HEK293 (cell line): ENCODE measurements at regions not wholly inside any gene's neighbourhood (a gene's known extent, or its start where the extent isn't known, plus 50 kb on each side); places are given as distances from the start of the nearest gene placed in this dataset.

Experiments used
- CTCF ChIA-PET: fragments of 350-600 bp; formaldehyde crosslinking; extraction: SDS; loops from one replicate; lab custom pipeline; 2021; ENCODE audit warnings: antibody characterized with exemption; lab: Yijun Ruan, JAX
- POLR2A ChIA-PET: fragments of 300-600 bp; formaldehyde crosslinking; extraction: SDS; loops from one replicate; lab custom pipeline; 2020; ENCODE audit warnings: antibody characterized with exemption, inconsistent platforms; lab: Yijun Ruan, JAX
- H3K27ac ChIP-seq: fragments of 200-500 bp; sonication (Bioruptor generic); 2 replicates; pipeline ENCODE4 v1.5.1; 2014; ENCODE audit warnings: low read depth, low read length, control low read depth, inconsistent platforms; ENCODE audit errors: extremely low read depth
- H3K36me3 ChIP-seq, 2 experiments: fragments of 200-500 bp in 1 of 2; sonication (Bioruptor generic) in 1 of 2; 1 replicate in 1 of 2; 2 replicates in 1 of 2; pipeline ENCODE4 v1.5.1; 2014 to 2017; ENCODE audit warnings: inconsistent platforms in 2 of 2, low read length in 2 of 2; ENCODE audit not compliant: control insufficient read depth in 2 of 2, insufficient read depth in 1 of 2
- H3K4me1 ChIP-seq: fragments of 200-500 bp; sonication (Bioruptor generic); 2 replicates; pipeline ENCODE4 v1.5.1; 2014; ENCODE audit warnings: mild to moderate bottlenecking, low read length, inconsistent platforms; ENCODE audit not compliant: control insufficient read depth, insufficient read depth
- H3K4me3 ChIP-seq: 2 replicates; pipeline ENCODE4 v1.5.1; 2011; ENCODE audit warnings: low read depth, mild to moderate bottlenecking, control low read depth, low read length, moderate library complexity
- H3K9me3 ChIP-seq: fragments of 200-500 bp; sonication (Bioruptor generic); 2 replicates; pipeline ENCODE4 v1.5.1; 2014; ENCODE audit warnings: low read depth, low read length, inconsistent platforms; ENCODE audit not compliant: control insufficient read depth, insufficient read depth
- HOXA7 ChIP-seq: sonication (generic); formaldehyde crosslinking; IDR thresholded peaks from 2 replicates; pipeline ENCODE4 v1.8.1; 2022; ENCODE audit warnings: missing genetic modification reagents, borderline replicate concordance
- SCRT1 ChIP-seq: fragments of 450-650 bp; formaldehyde crosslinking; IDR thresholded peaks from 2 replicates; pipeline ENCODE4 v1.5.1; 2016; ENCODE audit warnings: missing biosample characterization, missing genetic modification characterization, borderline replicate concordance
- TCF7L2 ChIP-seq: IDR thresholded peaks from 2 replicates; pipeline ENCODE4 v1.6.1; 2011; ENCODE audit warnings: low read depth, mild to moderate bottlenecking, inconsistent platforms, low read length, moderate library complexity, borderline replicate concordance
- ZBTB10 ChIP-seq: fragments of 450-650 bp; formaldehyde crosslinking; IDR thresholded peaks from 2 replicates; pipeline ENCODE4 v1.5.1; 2016; ENCODE audit warnings: missing biosample characterization, missing genetic modification characterization
- ZFHX2 ChIP-seq: fragments of 450-650 bp; formaldehyde crosslinking; conservative IDR thresholded peaks from 2 replicates; pipeline ENCODE4 v1.5.1; 2016; ENCODE audit warnings: missing biosample characterization, missing genetic modification characterization
- ZIC2 ChIP-seq: fragments of 450-650 bp; formaldehyde crosslinking; IDR thresholded peaks from 2 replicates; pipeline ENCODE4 v1.5.1; 2016; ENCODE audit warnings: missing biosample characterization, missing genetic modification characterization
- ZNF112 ChIP-seq: fragments of 450-650 bp; formaldehyde crosslinking; IDR thresholded peaks from 2 replicates; pipeline ENCODE4 v1.5.0; 2017; ENCODE audit warnings: missing biosample characterization, missing genetic modification characterization
- ZNF341 ChIP-seq: fragments of 450-650 bp; formaldehyde crosslinking; IDR thresholded peaks from 2 replicates; pipeline ENCODE4; 2016; ENCODE audit warnings: low read depth, missing biosample characterization, missing genetic modification characterization
- ZNF404 ChIP-seq: fragments of 450-650 bp; formaldehyde crosslinking; IDR thresholded peaks from 2 replicates; pipeline ENCODE4 v1.5.1; 2017; ENCODE audit warnings: missing biosample characterization, missing genetic modification characterization
- ZNF529 ChIP-seq: fragments of 450-650 bp; formaldehyde crosslinking; IDR thresholded peaks from 2 replicates; pipeline ENCODE4 v1.5.1; 2017; ENCODE audit warnings: missing genetic modification characterization, missing biosample characterization; ENCODE audit not compliant: insufficient replicate concordance
- ZNF560 ChIP-seq: fragments of 450-650 bp; formaldehyde crosslinking; IDR thresholded peaks from 2 replicates; pipeline ENCODE4 v1.5.1; 2017; ENCODE audit warnings: missing biosample characterization, missing genetic modification characterization, borderline replicate concordance
- ZNF701 ChIP-seq: fragments of 450-650 bp; formaldehyde crosslinking; IDR thresholded peaks from 2 replicates; pipeline ENCODE4 v1.5.1; 2016; ENCODE audit warnings: missing biosample characterization, missing genetic modification characterization
- ZNF76 ChIP-seq: fragments of 450-650 bp; formaldehyde crosslinking; IDR thresholded peaks from 2 replicates; pipeline ENCODE4; 2016; ENCODE audit warnings: low read depth, missing biosample characterization, missing genetic modification characterization, borderline replicate concordance
- ZNF792 ChIP-seq: fragments of 450-650 bp; formaldehyde crosslinking; IDR thresholded peaks from 2 replicates; pipeline ENCODE4 v1.5.1; 2016; ENCODE audit warnings: missing biosample characterization, missing genetic modification characterization
- ZNF830 ChIP-seq: fragments of 450-650 bp; IDR thresholded peaks from 2 replicates; pipeline ENCODE4 v1.5.0; 2018; ENCODE audit warnings: missing biosample characterization, missing genetic modification characterization, low read depth, mild to moderate bottlenecking, moderate library complexity
- ZNF843 ChIP-seq: fragments of 450-650 bp; formaldehyde crosslinking; IDR thresholded peaks from 2 replicates; pipeline ENCODE4 v1.5.1; 2016; ENCODE audit warnings: missing biosample characterization, missing genetic modification characterization
- TF ChIP-seq, protein P1 (sequence below): fragments of 450-650 bp; formaldehyde crosslinking; IDR thresholded peaks from 2 replicates; pipeline ENCODE4 v1.5.1; 2016; ENCODE audit warnings: missing biosample characterization, missing genetic modification characterization

DNA sequence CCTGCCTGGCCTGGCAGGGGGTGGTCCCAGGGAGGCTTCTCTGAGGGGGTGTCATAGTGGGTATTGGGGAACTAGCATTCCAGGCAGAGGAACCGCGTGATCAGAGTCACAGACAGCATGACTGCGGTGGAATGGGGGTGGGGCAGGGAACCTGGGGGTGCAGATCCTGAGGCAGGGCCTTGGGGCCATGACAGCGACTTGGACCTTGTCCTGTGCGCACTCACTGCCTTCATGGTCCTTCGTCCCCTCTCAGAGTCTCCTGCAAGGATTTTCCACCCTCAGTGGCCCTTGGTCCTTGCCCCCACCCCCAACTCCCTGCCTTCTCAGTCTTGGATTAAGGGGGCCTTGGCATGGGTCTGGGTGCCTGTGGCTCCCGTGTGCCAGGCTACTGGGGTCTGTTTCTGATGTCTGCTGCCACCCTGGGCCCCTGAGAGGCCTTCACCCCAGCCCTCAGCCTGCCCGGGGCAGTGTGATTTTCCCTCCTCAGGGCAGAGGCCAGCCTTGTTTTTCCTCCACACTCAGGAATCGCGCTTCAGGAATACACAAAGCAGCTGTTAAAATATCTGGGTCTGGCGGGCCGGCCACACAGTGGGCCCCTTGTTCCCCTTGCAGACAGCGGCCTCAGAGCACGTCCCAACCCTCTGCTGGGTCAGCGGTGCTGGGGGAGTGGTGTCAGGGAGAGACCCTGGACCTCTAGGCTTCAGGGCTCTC is 51.6 kb downstream of the GLI2 start:
- H3K4me3 ChIP-seq = no peak overlapping the region
- H3K9me3 ChIP-seq = no peaks in the 10 kb centered on the region
- TF ChIP-seq TCF7L2 = no peak
- no peak for TF ChIP-seq ZNF76 (tag by site-specific recombination)
- no peak for TF ChIP-seq SCRT1 (tag by site-specific recombination)
- no peak for TF ChIP-seq ZFHX2 (tag by site-specific recombination)
- TF ChIP-seq ZNF843 (tag by site-specific recombination) = no peak
- no peak for TF ChIP-seq ZNF830 (tag by site-specific recombination)
- TF ChIP-seq ZNF792 (tag by site-specific recombination) = no peak
- TF ChIP-seq ZNF404 (tag by site-specific recombination) = no peak
- no peak for TF ChIP-seq ZNF560 (tag by site-specific recombination)
- TF ChIP-seq, protein P1, sequence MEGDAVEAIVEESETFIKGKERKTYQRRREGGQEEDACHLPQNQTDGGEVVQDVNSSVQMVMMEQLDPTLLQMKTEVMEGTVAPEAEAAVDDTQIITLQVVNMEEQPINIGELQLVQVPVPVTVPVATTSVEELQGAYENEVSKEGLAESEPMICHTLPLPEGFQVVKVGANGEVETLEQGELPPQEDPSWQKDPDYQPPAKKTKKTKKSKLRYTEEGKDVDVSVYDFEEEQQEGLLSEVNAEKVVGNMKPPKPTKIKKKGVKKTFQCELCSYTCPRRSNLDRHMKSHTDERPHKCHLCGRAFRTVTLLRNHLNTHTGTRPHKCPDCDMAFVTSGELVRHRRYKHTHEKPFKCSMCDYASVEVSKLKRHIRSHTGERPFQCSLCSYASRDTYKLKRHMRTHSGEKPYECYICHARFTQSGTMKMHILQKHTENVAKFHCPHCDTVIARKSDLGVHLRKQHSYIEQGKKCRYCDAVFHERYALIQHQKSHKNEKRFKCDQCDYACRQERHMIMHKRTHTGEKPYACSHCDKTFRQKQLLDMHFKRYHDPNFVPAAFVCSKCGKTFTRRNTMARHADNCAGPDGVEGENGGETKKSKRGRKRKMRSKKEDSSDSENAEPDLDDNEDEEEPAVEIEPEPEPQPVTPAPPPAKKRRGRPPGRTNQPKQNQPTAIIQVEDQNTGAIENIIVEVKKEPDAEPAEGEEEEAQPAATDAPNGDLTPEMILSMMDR (tag by site-specific recombination) = no peak
- TF ChIP-seq ZBTB10 (tag by site-specific recombination) = no peak
- TF ChIP-seq ZNF341 (tag by site-specific recombination) = no peak
- TF ChIP-seq ZNF112 (tag by site-specific recombination) = no peak
- no peak for TF ChIP-seq ZNF701 (tag by site-specific recombination)
- TF ChIP-seq ZNF529 (tag by site-specific recombination) = no peak
- ChIA-PET POLR2A (no interaction called here), CTCF (interaction anchor here (0.7 kb wide), 1 partner anchor 89 kb away, joined by 3 read pairs; no protein-coding TSS in a partner anchor)
- peak overlapping the region; percentile 5; the same call in 1 of the 2 replicates for H3K27ac ChIP-seq
- H3K4me1 ChIP-seq = peaks cover 18% of the 10 kb centered on the region
- no peaks in the 10 kb centered on the region; a peak in 1 of 3 replicates for H3K36me3 ChIP-seq

- POLR2A ChIA-PET = interaction anchor here (1.0 kb wide), 1 partner anchor 52 kb away, joined by 3 read pairs; the partner anchor contains the start of gene GLI2
- Histone ChIP-seq H3K36me3 (no peaks in the 10 kb centered on the region; a peak in 1 of 3 replicates), H3K27ac (peak overlapping the region; percentile 5; the same call in 1 of the 2 replicates), H3K4me1 (peaks cover 16% of the 10 kb centered on the region), H3K4me3 (no peak overlapping the region), H3K9me3 (no peaks in the 10 kb centered on the region)
- CTCF ChIA-PET = interaction anchor here (0.7 to 1.6 kb wide), 3 partner anchors 8 to 88 kb away, joined by 3 to 4 read pairs (median 3); no protein-coding TSS in a partner anchor
- TF ChIP-seq ZIC2 (tag by site-specific recombination) (peak; percentile 35; the same call in 1 of the 2 replicates), HOXA7 (CRISPR knock-in tag) (no peak)
Observed at GRCh38 chr2:120787822-120788700, 52.4 kb downstream of the GLI2 start.
